ENCODE measurements at regions not wholly inside any gene's neighbourhood (a gene's known extent, or its start where the extent isn't known, plus 50 kb on each side); places are given as distances from the start of the nearest gene placed in this dataset.

DNA sequence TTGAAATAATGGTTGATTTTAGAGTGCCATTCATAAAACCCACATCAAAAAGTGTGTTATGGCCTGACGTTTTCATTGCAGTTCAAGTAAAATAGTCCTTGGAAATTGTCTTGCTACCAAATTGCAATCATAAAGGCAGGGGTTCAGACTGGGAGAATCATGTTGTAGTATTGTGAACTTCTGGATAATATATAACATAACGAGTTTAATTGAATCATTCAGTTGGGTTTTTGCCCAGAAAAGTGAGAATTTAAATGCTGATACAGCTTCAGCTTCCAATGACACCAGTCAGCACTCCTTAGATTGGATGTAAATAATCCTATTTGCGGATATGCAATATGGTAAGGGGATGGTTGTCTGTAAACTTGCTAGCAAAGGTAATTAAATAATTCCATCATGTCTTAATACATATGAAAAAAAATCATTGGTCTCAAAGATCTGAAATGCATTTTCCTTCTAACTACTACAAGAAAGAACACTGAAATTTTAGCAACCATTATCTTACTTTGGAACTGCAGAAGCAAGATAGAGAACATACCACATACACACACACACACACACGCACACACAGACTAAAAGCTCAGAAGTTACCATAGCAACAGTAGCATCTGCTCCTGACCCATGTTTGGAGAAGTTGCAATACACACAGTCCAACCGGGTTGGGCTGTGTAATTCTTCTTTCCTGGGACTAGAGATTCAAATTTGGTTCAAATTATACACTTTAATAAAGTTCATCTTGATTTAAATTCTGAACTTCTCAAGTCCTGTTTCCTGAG lies 686.2 kb upstream of the NR2F2 start:
- Histone ChIP-seq H3K36me3 (replicated peaks; ENCODE audit: insufficient read depth, low read length) (no peaks in the 10 kb centered on the region), H3K27me3 (replicated peaks; ENCODE audit: insufficient read depth, low read length) (no peaks in the 10 kb centered on the region), H3K4me3 (ENCODE audit: low read length) (no peak overlapping the region), H3K9me3 (replicated peaks; ENCODE audit: insufficient read depth, low read length) (no peaks in the 10 kb centered on the region), H3K4me2 (ENCODE audit: low read depth, low read length) (no peak overlapping the region), H2AFZ (ENCODE audit: low read length) (no peak overlapping the region), H4K20me1 (ENCODE audit: insufficient read depth, low read length) (no peaks in the 10 kb centered on the region), H3K9ac (ENCODE audit: low read length) (no peak overlapping the region), H3K27ac (ENCODE audit: low read length) (no peak overlapping the region), H3F3A (ENCODE audit: insufficient read depth, low read length) (no peaks in the 10 kb centered on the region), H3K4me1 (ENCODE audit: low read length) (no peaks in the 10 kb centered on the region), H3K79me2 (ENCODE audit: low read length) (no peaks in the 10 kb centered on the region), H3K9me2 (replicated peaks; ENCODE audit: insufficient read depth, low read length) (no peaks in the 10 kb centered on the region)
- no peak for DNase-seq
- TF ChIP-seq EZH2 (optimal IDR thresholded peaks at IDR 0.05; ENCODE audit: low read depth, low read length) (no peak), EZH2phosphoT487 (IDR thresholded peaks at IDR 0.05; ENCODE audit: low read length) (no peak)
- TF ChIP-seq, protein P1, sequence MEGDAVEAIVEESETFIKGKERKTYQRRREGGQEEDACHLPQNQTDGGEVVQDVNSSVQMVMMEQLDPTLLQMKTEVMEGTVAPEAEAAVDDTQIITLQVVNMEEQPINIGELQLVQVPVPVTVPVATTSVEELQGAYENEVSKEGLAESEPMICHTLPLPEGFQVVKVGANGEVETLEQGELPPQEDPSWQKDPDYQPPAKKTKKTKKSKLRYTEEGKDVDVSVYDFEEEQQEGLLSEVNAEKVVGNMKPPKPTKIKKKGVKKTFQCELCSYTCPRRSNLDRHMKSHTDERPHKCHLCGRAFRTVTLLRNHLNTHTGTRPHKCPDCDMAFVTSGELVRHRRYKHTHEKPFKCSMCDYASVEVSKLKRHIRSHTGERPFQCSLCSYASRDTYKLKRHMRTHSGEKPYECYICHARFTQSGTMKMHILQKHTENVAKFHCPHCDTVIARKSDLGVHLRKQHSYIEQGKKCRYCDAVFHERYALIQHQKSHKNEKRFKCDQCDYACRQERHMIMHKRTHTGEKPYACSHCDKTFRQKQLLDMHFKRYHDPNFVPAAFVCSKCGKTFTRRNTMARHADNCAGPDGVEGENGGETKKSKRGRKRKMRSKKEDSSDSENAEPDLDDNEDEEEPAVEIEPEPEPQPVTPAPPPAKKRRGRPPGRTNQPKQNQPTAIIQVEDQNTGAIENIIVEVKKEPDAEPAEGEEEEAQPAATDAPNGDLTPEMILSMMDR (IDR thresholded peaks at IDR 0.05; ENCODE audit: low read length), result no peak

- Histone ChIP-seq H3K9ac (ENCODE audit: low read length) (no peak overlapping the region), H3K27ac (ENCODE audit: low read length) (no peak overlapping the region), H3K36me3 (replicated peaks; ENCODE audit: insufficient read depth, low read length) (no peaks in the 10 kb centered on the region), H3K27me3 (replicated peaks; ENCODE audit: insufficient read depth, low read length) (no peaks in the 10 kb centered on the region), H3K4me3 (ENCODE audit: low read length) (no peak overlapping the region), H3K4me1 (ENCODE audit: low read length) (no peaks in the 10 kb centered on the region), H3K4me2 (ENCODE audit: low read depth, low read length) (no peak overlapping the region), H4K20me1 (ENCODE audit: insufficient read depth, low read length) (no peaks in the 10 kb centered on the region), H3F3A (ENCODE audit: insufficient read depth, low read length) (no peaks in the 10 kb centered on the region), H2AFZ (ENCODE audit: low read length) (no peak overlapping the region), H3K79me2 (ENCODE audit: low read length) (no peaks in the 10 kb centered on the region), H3K9me2 (replicated peaks; ENCODE audit: insufficient read depth, low read length) (no peaks in the 10 kb centered on the region), H3K9me3 (replicated peaks; ENCODE audit: insufficient read depth, low read length) (no peaks in the 10 kb centered on the region)
- no peak for DNase-seq
- TF ChIP-seq, protein P1 (IDR thresholded peaks at IDR 0.05; ENCODE audit: low read length), result no peak
- TF ChIP-seq EZH2phosphoT487 (IDR thresholded peaks at IDR 0.05; ENCODE audit: low read length) (no peak), EZH2 (optimal IDR thresholded peaks at IDR 0.05; ENCODE audit: low read depth, low read length) (no peak)
Observed at GRCh38 chr15:95645791-95646338, 684.6 kb upstream of the NR2F2 start.

DNA sequence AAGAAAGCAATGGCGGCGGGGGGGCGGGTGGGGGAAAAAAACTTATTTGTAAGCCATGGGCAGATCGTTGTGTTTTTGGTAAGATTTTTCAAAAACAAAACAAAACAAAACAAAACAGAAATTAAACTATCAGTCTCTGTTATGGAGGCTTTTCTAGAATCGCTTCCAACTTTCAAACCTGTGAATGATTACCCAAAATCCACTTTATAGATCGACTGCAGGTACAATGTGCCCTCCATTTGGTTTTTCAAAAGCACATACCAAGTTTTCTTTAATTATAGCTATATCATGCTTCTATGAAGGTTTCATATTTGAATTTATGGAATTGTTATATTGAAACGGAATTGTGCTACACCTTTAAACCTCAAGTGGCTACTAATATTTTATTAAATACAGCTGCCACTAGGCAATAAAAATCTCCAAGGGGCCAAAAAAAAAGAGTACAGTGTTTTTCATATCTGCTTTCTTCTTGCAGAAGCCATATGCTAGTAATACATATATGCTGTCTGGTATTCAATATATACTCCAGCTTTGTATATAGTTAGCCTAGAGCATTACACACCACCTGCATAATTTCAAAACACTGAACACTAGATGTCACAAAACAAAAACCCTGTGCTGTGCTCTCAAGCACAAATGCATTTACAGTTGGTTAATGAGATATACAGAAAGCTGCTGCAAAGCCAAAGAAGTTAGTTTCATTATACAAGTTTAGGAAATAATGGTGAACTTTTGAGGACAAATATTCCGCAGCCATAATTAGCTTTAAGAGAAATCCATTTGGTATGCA lies 683.8 kb upstream of the NR2F2 start:
- no peaks in the 10 kb centered on the region for H3K36me3 ChIP-seq (replicated peaks; ENCODE audit: insufficient read depth, low read length)
- no peak overlapping the region for H3K4me3 ChIP-seq (ENCODE audit: low read length)
- H3K79me2 ChIP-seq (ENCODE audit: low read length), result no peaks in the 10 kb centered on the region
- no peak overlapping the region for H3K27ac ChIP-seq (ENCODE audit: low read length)
- H3K9ac ChIP-seq (ENCODE audit: low read length), result no peak overlapping the region
- TF ChIP-seq EZH2 (optimal IDR thresholded peaks at IDR 0.05; ENCODE audit: low read depth, low read length) (no peak), EZH2phosphoT487 (IDR thresholded peaks at IDR 0.05; ENCODE audit: low read length) (no peak)
- TF ChIP-seq, protein P1 (IDR thresholded peaks at IDR 0.05; ENCODE audit: low read length), result no peak
- no peaks in the 10 kb centered on the region for H3K4me1 ChIP-seq (ENCODE audit: low read length)
- no peaks in the 10 kb centered on the region for H3K9me2 ChIP-seq (replicated peaks; ENCODE audit: insufficient read depth, low read length)
- no peak overlapping the region for H2AFZ ChIP-seq (ENCODE audit: low read length)
- no peak for DNase-seq
- no peaks in the 10 kb centered on the region for H3K9me3 ChIP-seq (replicated peaks; ENCODE audit: insufficient read depth, low read length)
- H3K4me2 ChIP-seq (ENCODE audit: low read depth, low read length), result no peak overlapping the region
- no peaks in the 10 kb centered on the region for H3K27me3 ChIP-seq (replicated peaks; ENCODE audit: insufficient read depth, low read length)
- no peaks in the 10 kb centered on the region for H4K20me1 ChIP-seq (ENCODE audit: insufficient read depth, low read length)
- no peaks in the 10 kb centered on the region for H3F3A ChIP-seq (ENCODE audit: insufficient read depth, low read length)

All from MM.1S (cell line).